Stimulated activated CD4-positive, alpha-beta T cell treated with anti-CD3 and anti-CD28 coated beads, Interleukin-4, amount 100 ng/mL, for 48 hours (primary cell): ENCODE measurements at regions not wholly inside any gene's neighbourhood (a gene's known extent, or its start where the extent isn't known, plus 50 kb on each side); places are given as distances from the start of the nearest gene placed in this dataset.
"Not testable (repeated sequence)": the region's sequence is repeated elsewhere in the genome, so short reads cannot be mapped to it uniquely, and the experiment has no call there.

ENCODE experiments used
- DNase-seq, 2 donors: peaks; one replicate each; pipeline ENCODE4 v3.0.0-alpha.2; 2020; ENCODE audit warnings: low read depth in 2 of 2

- no peak for DNase-seq
Measured at GRCh38 chr7:121563177-121563576, 167.1 kb upstream of the FAM3C start.

- no peak for DNase-seq
Measured at GRCh38 chr7:121562259-121562658, 166.2 kb upstream of the FAM3C start.

GRCh38 chr7:121561717-121562116, 165.6 kb upstream of the FAM3C start:
- DNase-seq = no peak

- no peak for DNase-seq
Measured at GRCh38 chr7:121560267-121560990, 164.3 kb upstream of the FAM3C start.

GRCh38 chr7:121558288-121558687, 162.2 kb upstream of the FAM3C start:
- DNase-seq = no peak

- DNase-seq = no peak
Measured at GRCh38 chr7:121557034-121557892, 161.2 kb upstream of the FAM3C start.

GRCh38 chr7:121555558-121555957, 159.4 kb upstream of the FAM3C start:
- no peak for DNase-seq

GRCh38 chr7:121547544-121548092, 151.5 kb upstream of the FAM3C start:
- DNase-seq = no peak

- DNase-seq = no peak
Measured at GRCh38 chr7:121546632-121547543, 150.8 kb upstream of the FAM3C start.

GRCh38 chr7:121545418-121545817, 149.3 kb upstream of the FAM3C start:
- DNase-seq = no peak

- DNase-seq = no peak
Measured at GRCh38 chr7:121544726-121545125, 148.6 kb upstream of the FAM3C start.

GRCh38 chr7:121544238-121544637, 148.1 kb upstream of the FAM3C start:
- no peak for DNase-seq

GRCh38 chr7:121541457-121541856, 145.3 kb upstream of the FAM3C start:
- no peak for DNase-seq

- no peak for DNase-seq
Measured at GRCh38 chr7:121540138-121540537, 144.0 kb upstream of the FAM3C start.

- DNase-seq = no peak
Measured at GRCh38 chr7:121537031-121537430, 140.9 kb upstream of the FAM3C start.

- DNase-seq = no peak
Measured at GRCh38 chr7:121531175-121532070, 135.3 kb upstream of the FAM3C start.

GRCh38 chr7:121530227-121531174, 134.4 kb upstream of the FAM3C start:
- DNase-seq = peak; percentile 19 to 40

- no peak for DNase-seq
Measured at GRCh38 chr7:121529003-121529402, 132.9 kb upstream of the FAM3C start.

- DNase-seq = not testable (repeated sequence)
Measured at GRCh38 chr7:121526210-121526609, 130.1 kb upstream of the FAM3C start.
